DMS53 treated with DMSO at 0.1 percent for 48 hours (cell line): ENCODE measurements at regions not wholly inside any gene's neighbourhood (a gene's known extent, or its start where the extent isn't known, plus 50 kb on each side); places are given as distances from the start of the nearest gene placed in this dataset.
"Not testable (repeated sequence)": the region's sequence is repeated elsewhere in the genome, so short reads cannot be mapped to it uniquely, and the experiment has no call there.

Source experiments
- DNase-seq: peaks from one replicate; lab custom pipeline; 2025; ENCODE audit not compliant: unreplicated experiment; lab: John Stamatoyannopoulos, UW

- no peak for DNase-seq
Observed at GRCh38 chr4:123535037-123535748, 138.6 kb downstream of the SPRY1 start.

DNA sequence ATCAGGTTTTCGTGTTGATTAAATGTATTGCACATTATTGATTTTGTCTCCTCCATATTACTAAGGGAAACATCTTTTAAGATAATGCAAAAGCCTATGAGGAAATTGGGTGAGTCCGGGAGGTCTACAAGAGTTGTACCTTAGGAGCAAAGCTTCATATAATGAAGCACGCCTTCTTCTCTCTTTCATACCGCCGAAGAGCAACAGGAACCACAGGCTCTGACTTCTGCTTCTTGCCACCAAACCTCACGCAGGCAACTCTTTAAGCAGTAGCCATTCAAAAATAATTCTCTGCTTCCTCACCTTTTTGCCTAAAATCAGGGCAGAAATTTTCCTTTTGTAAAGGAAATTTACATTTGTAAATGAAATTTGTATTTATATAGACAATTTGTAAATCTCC lies 139.6 kb downstream of the SPRY1 start:
- DNase-seq = no peak

GRCh38 chr4:123537906-123538402 lies 141.4 kb downstream of the SPRY1 start:
- not testable (repeated sequence) for DNase-seq

- peak; percentile 37 for DNase-seq
Observed at GRCh38 chr4:123545667-123546572, 149.3 kb downstream of the SPRY1 start.

DNA sequence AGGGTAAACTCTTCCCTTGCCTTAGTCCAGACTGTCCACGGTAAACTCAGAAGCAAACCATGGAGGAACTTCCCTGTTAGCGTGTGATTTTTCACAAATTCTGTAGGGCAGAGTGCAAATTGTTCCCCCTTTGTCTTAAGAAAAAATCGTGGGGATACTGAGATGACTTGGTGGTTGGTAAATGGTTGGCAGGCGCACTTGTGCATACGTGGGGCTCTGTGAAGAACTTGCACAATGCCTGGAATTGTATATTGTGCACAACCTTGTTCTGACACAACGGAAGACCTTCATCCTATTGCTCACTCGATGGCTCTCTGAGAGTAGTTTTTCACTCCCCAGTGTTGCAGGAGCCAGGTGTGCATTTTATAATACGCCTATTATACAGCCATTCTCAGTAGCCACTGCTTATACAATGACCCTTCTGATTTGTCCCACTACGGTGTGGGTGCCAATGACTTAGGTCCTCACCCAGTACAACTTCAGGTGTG lies 150.0 kb downstream of the SPRY1 start:
- peak; percentile 37 for DNase-seq

DNA sequence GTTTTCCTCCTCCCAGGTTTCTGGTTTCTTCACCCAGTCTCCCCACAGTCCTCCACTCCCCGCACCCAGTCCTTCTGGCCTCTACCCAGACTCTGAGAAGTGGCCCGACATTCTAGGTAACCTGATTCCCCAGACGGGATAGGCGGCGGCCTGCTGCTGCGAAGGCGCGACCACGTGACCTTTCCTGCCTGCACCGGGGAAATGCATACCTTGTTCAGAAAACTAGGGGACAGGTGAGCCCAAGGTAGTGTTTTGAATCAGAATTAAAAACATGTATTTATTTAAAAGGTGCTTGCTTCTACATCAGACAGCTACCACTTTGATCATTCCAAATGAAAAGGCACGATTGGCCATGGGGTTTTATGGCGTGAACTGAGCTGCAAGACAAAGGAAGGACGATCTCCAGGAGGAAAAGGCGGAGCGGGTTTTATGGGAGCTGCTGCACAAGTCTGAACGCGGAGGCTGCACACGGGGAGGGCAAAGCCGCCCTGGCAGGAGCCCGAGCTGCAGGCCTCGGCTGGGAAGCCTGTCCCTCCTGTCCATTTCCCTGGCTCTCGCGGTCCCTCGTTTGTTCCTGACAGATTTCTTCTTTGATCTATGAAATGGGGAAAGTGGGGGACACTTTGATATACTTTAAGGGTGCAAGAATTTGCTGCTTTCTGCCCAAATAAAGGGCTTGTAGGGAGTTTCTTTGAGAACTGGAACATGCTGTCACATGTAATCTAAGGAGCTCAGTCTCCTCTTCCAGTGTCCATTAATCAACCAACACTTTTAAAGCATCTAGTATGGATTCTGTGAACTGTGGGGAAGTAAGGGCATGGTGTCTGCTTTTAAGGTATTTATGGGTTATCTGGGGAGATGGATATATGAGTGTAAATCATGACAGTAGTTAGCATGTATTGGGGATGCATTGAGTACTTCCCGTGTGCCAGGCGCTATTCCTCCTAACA lies 150.9 kb downstream of the SPRY1 start:
- peak; percentile 66 for DNase-seq

- no peak for DNase-seq
Observed at GRCh38 chr4:123553279-123553678, 156.7 kb downstream of the SPRY1 start.

DNA sequence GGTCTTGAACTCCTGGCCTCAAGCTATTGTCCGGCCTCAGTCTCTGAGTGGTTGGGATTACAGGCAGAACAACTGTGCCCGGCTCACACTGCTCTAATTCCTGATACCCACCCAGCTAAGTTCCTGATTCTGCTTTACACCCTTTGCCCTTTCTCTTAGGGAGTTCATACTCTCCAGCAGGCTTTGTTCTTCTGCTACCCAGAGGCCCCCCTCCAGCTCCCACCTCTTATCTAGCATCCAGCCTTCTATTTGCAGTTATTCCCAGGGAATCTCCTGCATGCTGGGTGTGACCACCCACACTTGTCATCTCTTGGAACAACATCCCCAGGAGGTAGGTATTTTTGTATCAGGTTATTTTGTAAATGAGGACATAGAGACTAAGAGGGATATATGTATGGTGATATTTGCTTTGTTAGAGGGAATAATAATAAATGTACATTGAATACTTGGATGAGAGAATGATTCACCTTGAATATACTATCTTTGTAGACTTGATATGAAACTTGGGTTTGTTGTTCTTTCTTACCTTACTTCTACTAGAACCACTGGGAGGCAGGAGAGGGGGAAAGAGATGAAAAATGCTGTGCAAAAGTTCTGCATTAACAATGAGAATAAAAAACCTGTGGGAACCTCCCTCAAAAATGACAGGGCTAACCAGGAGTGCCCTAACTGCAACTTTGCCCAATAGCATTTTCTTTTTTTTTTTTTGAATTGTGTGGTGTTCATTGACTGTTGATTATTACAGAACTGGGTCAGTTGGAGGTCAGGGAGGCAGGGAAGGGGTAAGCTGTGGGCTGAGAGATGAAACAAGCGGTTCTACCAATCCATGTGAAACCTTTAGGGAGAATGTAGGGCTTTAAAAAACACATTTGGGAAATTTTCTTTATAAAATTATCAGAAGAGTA lies 157.4 kb downstream of the SPRY1 start:
- DNase-seq = no peak

- no peak for DNase-seq
Observed at GRCh38 chr4:123554801-123555232, 158.2 kb downstream of the SPRY1 start.

DNA sequence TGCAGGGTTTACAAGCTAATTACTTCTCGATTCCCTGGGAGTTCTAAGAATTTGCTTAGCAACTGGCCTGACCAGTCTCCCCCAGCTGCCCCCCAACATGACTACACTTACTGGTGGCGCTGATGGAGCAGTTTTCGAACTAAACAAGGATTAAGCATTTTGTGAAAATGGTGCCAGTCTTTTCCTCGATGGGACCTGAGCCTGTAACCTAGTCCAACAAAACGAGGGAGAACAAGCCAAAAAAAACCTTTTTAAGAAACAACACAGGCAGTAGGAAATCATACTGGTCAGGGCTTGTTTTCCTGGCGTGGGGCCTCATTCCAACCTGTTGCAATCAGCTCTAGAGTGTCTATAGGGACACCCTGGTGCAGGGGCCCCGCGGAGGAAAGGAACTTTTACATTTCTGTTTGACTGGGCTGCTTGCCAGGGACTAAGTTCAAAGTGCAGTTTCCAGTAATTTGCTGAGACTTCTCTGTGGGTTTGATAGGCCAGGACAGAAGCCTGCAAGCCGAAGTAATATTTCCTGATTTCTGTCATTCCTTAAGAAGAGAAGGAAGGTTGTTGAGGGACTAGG lies 158.7 kb downstream of the SPRY1 start:
- peak; percentile 71 for DNase-seq

DNA sequence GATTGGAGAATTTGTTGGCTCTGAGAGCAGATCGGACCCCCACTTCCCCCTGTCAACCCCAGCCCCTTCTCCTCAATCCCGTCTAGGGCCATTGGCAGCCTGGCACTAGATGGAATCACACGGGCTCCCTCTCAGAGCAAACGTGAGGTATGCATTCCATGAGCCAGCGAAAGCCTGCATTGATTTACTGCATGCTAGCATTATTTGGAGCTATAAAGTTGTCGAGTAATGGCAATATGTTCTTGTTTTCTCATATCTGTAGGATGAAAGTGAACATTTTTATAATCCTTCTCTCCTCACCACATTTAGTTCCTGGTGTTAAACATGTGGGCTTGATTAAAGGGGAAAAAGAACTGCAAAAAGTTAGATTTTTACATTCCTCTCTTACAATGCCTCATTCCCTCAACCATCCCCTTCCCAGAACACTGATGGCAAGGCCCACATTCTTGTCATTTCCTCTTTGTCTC lies 159.2 kb downstream of the SPRY1 start:
- DNase-seq = no peak

DNA sequence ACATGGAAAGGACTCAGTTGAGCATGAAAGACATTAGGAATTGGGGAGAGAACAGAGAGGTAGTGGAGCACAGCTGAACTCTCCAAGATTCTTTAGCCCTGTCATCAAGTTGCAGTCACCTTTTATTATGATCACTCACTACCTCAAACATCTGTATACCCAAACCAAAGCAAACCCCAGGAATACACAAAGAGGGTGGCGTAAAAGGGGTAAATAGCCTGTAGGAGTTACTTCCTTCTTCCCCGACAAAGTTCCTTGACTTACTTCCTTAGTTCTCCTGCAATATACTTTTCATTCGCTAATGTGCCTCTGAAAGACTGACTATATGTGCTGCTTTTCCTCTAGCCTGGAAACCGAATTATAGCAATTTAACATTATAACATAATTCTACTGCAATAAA lies 159.9 kb downstream of the SPRY1 start:
- no peak for DNase-seq

- no peak for DNase-seq
Observed at GRCh38 chr4:123557857-123558536, 161.4 kb downstream of the SPRY1 start.

DNA sequence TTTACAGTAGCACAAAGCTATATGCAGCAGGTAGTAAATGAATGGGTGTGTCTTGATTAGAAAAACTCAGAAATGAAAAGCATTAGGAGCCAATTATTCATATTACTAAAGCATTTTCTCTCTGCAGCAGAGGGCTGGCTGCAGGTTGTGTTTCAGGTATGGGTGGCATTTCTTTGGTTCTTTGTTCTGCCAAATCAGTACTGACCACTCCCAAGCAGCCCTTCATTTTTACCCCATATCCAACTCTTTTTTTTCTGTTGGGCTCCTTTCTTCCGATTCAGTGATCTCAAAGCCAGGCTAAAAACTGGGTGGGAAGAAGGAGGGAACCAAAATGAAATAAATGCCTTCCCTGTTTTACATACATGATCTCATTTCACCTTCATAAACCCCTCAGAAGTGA lies 162.3 kb downstream of the SPRY1 start:
- DNase-seq = no peak

DNA sequence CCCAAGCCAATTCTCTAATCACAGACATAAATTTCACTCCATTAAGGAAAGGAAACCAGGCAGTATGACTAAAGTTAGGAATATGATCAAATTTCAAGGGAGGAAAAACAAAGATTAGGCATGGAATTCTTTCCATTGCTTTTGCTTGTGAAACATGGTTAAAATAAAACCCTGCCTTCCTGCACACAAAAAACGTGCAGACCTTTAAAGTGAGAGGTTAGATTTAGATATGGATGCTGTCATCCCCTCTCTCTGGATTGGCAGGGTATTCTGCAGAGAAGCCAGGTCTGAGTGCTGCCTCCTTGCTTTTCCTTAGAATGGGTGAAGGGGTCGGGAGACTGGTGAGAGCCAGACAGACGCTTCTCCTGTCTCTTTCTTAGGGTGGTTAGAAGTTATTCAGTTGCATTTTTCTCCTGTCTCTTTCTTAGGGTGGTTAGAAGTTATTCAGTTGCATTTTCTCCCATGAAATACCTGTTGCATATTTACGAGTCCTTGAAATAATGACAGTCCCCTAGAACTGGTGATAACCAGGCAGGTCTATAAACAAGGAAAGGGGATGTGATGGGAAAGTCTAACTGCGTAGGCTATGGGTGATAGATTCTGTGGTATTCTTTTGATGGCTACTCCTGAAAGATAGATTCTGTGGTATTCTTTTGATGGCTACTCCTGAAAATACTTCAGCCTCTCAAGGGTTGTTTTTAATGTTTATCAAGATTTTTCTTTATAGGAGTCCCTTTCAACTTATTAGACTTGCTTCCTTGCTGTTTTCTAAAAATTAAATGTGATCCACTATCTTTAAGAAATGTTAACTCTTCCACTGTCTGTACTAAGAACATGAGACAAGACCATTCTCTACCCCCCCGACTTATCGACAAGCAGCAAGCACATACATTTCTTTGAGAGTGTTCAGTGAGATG lies 163.6 kb downstream of the SPRY1 start:
- DNase-seq = no peak

- DNase-seq = no peak
Observed at GRCh38 chr4:123561525-123561924, 164.9 kb downstream of the SPRY1 start.

GRCh38 chr4:123562994-123563750 lies 166.6 kb downstream of the SPRY1 start:
- DNase-seq = no peak
